ENCODE measurements at regions not wholly inside any gene's neighbourhood (a gene's known extent, or its start where the extent isn't known, plus 50 kb on each side); places are given as distances from the start of the nearest gene placed in this dataset.

DNA sequence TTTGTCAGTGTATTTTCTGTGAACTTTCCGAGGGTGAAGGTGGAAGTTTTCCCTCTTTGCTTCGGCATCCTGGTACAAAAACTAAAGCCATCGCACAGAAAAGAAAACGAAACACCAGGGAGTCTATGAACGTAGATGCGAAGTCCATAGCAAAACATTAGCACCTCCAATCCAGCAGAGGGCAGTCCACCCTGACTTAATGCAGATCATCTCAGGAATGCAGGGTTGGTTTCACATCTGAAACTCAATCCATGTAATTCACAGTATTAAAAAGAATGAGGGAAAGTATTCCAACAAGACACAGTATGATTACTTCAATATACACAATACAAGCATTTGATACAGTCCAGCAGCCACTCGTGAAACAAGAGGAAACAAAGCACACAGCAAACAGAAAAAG, 70.8 kb downstream of the RTP5 start:
- Histone ChIP-seq H4K20me1 (ENCODE audit: insufficient read depth) (no peaks in the 10 kb centered on the region), H3K27me3 (ENCODE audit: insufficient read depth, low read depth) (no peaks in the 10 kb centered on the region), H2AFZ (ENCODE audit: low read depth) (no peak overlapping the region), H3K36me3 (ENCODE audit: insufficient read depth) (no peaks in the 10 kb centered on the region), H3K4me2 (no peak overlapping the region), H3K4me3 (IDR thresholded peaks at IDR 0.05; ENCODE audit: insufficient read depth, low read depth, low read length) (no peak overlapping the region), H3K4me1 (ENCODE audit: low read depth, poor library complexity, severe bottlenecking) (peaks cover 2% of the 10 kb centered on the region), H3K9ac (no peak overlapping the region), H3K27ac (no peak overlapping the region), H3K79me2 (ENCODE audit: insufficient read depth, low read depth) (no peaks in the 10 kb centered on the region)
- TF ChIP-seq, protein P1, sequence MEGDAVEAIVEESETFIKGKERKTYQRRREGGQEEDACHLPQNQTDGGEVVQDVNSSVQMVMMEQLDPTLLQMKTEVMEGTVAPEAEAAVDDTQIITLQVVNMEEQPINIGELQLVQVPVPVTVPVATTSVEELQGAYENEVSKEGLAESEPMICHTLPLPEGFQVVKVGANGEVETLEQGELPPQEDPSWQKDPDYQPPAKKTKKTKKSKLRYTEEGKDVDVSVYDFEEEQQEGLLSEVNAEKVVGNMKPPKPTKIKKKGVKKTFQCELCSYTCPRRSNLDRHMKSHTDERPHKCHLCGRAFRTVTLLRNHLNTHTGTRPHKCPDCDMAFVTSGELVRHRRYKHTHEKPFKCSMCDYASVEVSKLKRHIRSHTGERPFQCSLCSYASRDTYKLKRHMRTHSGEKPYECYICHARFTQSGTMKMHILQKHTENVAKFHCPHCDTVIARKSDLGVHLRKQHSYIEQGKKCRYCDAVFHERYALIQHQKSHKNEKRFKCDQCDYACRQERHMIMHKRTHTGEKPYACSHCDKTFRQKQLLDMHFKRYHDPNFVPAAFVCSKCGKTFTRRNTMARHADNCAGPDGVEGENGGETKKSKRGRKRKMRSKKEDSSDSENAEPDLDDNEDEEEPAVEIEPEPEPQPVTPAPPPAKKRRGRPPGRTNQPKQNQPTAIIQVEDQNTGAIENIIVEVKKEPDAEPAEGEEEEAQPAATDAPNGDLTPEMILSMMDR (conservative IDR thresholded peaks at IDR 0.05; ENCODE audit: low read depth, low read length) = peak; percentile 58

DNA sequence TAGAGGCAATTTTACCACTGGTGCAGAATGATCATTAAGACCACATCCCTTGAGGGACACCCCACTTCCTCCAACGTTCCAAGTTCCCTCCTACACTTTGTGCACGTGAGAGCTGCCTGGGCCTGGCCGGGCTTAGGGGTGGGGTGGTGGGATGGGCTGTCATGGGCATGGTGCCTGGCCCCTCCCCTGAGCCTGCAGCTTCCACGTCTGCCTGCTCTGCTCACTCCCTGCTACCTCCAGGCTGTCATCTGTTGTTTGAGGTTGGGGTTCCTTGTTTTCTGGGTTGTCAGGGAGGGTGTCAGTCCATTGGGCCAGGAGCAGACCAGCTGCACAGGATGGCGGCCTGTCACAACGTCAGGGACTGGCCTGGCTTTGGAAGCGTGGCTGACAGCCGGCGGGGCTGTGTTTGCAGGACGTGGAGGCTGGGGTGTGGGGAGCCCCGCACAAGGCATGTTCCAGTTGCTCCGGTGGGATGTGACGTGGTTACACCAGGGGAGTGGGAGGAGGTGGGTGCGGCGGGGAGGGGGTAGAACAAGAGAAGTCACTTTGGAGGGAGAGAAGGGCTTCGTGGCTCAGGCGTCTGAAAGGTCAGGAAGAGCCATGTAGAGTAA, 72.3 kb downstream of the RTP5 start:
- H3K79me2 ChIP-seq (ENCODE audit: insufficient read depth, low read depth) = no peaks in the 10 kb centered on the region
- H3K36me3 ChIP-seq (ENCODE audit: insufficient read depth) = no peaks in the 10 kb centered on the region
- no peak overlapping the region for H3K4me2 ChIP-seq
- TF ChIP-seq, protein P1 (conservative IDR thresholded peaks at IDR 0.05; ENCODE audit: low read depth, low read length) = no peak
- H4K20me1 ChIP-seq (ENCODE audit: insufficient read depth) = no peaks in the 10 kb centered on the region
- H3K9ac ChIP-seq = no peak overlapping the region
- no peak overlapping the region for H3K4me3 ChIP-seq (IDR thresholded peaks at IDR 0.05; ENCODE audit: insufficient read depth, low read depth, low read length)
- H3K27ac ChIP-seq = no peak overlapping the region
- H3K4me1 ChIP-seq (ENCODE audit: low read depth, poor library complexity, severe bottlenecking) = no peaks in the 10 kb centered on the region
- H2AFZ ChIP-seq (ENCODE audit: low read depth) = no peak overlapping the region
- H3K27me3 ChIP-seq (ENCODE audit: insufficient read depth, low read depth) = no peaks in the 10 kb centered on the region

DNA sequence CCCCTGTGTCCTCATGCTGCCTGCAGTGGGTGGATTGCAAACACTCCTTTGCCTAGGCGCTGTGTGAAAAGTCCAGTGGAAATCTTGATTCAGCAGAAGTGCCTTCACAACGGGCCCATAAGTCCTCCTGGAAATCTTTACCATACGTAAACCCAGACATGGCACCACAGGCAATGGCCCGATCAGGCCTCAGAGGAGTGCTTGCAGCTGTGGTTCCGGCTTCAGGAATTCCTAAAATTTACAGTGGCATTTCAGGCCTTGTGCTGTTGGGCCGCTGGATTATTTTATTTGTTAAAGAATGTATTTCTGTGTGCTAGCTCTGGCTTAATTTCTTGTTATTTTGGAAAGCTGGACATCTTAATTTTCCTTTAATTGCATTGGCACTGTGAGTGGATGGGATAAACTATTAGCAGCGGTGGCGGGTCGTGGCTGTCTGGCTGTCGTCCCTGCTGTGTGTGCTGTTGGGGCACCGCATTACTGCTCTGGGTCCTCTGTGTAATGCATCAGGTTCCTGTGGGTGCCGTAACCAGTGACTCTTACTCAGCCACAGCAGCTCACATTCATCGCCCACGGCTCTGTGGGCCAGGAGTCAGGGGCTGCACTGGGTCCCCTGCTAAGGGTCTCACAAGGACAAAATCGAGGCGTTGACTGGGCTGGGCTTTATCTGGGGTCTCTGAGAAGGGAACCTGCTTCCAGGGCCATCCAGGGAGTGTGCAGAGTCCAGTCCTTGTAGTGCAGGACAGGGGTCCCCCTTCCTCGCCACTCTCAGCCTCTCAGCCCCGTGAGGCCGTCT, 73.1 kb downstream of the RTP5 start:
- Histone ChIP-seq H3K4me3 (IDR thresholded peaks at IDR 0.05; ENCODE audit: insufficient read depth, low read depth, low read length) (no peak overlapping the region), H3K9ac (no peak overlapping the region), H4K20me1 (ENCODE audit: insufficient read depth) (no peaks in the 10 kb centered on the region), H2AFZ (ENCODE audit: low read depth) (no peak overlapping the region), H3K36me3 (ENCODE audit: insufficient read depth) (no peaks in the 10 kb centered on the region), H3K79me2 (ENCODE audit: insufficient read depth, low read depth) (no peaks in the 10 kb centered on the region), H3K27ac (no peak overlapping the region), H3K4me2 (no peak overlapping the region), H3K4me1 (ENCODE audit: low read depth, poor library complexity, severe bottlenecking) (no peaks in the 10 kb centered on the region), H3K27me3 (ENCODE audit: insufficient read depth, low read depth) (no peaks in the 10 kb centered on the region)
- TF ChIP-seq, protein P1 (conservative IDR thresholded peaks at IDR 0.05; ENCODE audit: low read depth, low read length) = no peak

DNA sequence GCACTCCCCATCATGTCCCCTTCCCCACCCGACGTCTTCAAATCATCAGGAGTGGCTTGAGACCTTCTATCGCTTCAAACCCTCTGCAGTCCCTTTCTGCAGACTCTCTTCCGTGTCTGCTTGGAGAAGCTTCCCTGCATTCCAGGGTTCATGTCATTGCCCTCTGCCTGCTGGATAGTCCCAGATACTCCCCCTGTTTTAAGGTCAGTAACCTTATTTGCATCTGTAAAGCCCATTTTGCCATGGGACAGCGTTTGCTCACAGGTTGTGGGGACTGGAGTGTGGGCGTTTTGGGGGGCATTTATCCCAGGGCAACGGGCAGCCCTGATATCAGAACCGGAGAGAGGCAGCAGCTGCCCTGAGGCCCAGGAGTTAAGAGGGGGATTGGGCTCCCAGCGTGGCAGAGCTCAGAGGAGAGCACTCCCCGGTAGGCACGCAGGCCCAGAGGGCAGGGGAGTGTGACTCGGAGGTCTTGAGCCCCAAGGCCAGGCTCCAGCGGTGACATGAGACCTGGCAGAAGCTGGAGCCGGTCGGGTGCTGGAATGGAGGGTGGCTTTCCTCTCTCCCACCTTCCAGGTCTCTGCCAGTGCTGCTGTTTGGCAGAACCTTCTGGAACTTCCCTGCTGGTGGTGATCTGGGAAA, 73.8 kb downstream of the RTP5 start:
- Histone ChIP-seq H3K4me1 (ENCODE audit: low read depth, poor library complexity, severe bottlenecking) (no peaks in the 10 kb centered on the region), H4K20me1 (ENCODE audit: insufficient read depth) (no peaks in the 10 kb centered on the region), H3K79me2 (ENCODE audit: insufficient read depth, low read depth) (no peaks in the 10 kb centered on the region), H3K9ac (no peak overlapping the region), H3K4me2 (no peak overlapping the region), H3K36me3 (ENCODE audit: insufficient read depth) (no peaks in the 10 kb centered on the region), H3K27me3 (ENCODE audit: insufficient read depth, low read depth) (no peaks in the 10 kb centered on the region), H3K27ac (no peak overlapping the region), H2AFZ (ENCODE audit: low read depth) (no peak overlapping the region), H3K4me3 (IDR thresholded peaks at IDR 0.05; ENCODE audit: insufficient read depth, low read depth, low read length) (no peak overlapping the region)
- TF ChIP-seq, protein P1 (conservative IDR thresholded peaks at IDR 0.05; ENCODE audit: low read depth, low read length) = no peak
